ENCODE measurements at regions not wholly inside any gene's neighbourhood (a gene's known extent, or its start where the extent isn't known, plus 50 kb on each side); places are given as distances from the start of the nearest gene placed in this dataset.

GRCh38 chr6:151721671-151722070 is 85.8 kb upstream of the ESR1 start:
- TF ChIP-seq CTCF (conservative IDR thresholded peaks at IDR 0.05; ENCODE audit: low read length) (no peak), EZH2phosphoT487 (IDR thresholded peaks at IDR 0.05; ENCODE audit: borderline replicate concordance) (no peak)

Data from Loucy (cell line).